H1 (cell line): ENCODE measurements at regions not wholly inside any gene's neighbourhood (a gene's known extent, or its start where the extent isn't known, plus 50 kb on each side); places are given as distances from the start of the nearest gene placed in this dataset.

Source experiments
- CTCF ChIA-PET: fragments of 300-600 bp; sonication (Branson Sonifier 250); formaldehyde crosslinking; loops from one replicate; lab custom pipeline; 2021; ENCODE audit not compliant: partially characterized antibody; lab: Charles Lee
- POLR2A ChIA-PET: fragments of 300-600 bp; sonication (Branson Sonifier 250); formaldehyde crosslinking; loops from one replicate; lab custom pipeline; 2021; ENCODE audit warnings: inconsistent platforms; ENCODE audit not compliant: partially characterized antibody; lab: Charles Lee
- DNase-seq, 2 experiments: peaks; one replicate each; pipeline versions ENCODE4 v3.0.0 to v3.0.0-alpha.2; 2010 to 2022; ENCODE audit warnings: low spot score in 2 of 2, low read depth in 1 of 2, mixed read lengths in 1 of 2
- FAIRE-seq: peaks from 2 replicates; lab custom pipeline; 2011; peaks lifted over from hg19 to GRCh38; lab: Jason Lieb, UNC
- H2AFZ ChIP-seq: 2 replicates; pipeline ENCODE4 v1.8.1; 2012; ENCODE audit warnings: low read length, inconsistent platforms
- H2AK5ac ChIP-seq: 2 replicates; pipeline ENCODE4 v1.6.1; 2013; ENCODE audit warnings: low read depth, low read length
- H2BK120ac ChIP-seq: replicated peaks from 2 replicates; pipeline ENCODE3; 2013; ENCODE audit warnings: low read depth, low read length, inconsistent platforms
- H2BK12ac ChIP-seq: 2 replicates; pipeline ENCODE4 v1.6.1; 2013; ENCODE audit warnings: low read depth, low read length
- H2BK15ac ChIP-seq: 2 replicates; pipeline ENCODE4 v1.6.1; 2013; ENCODE audit warnings: low read length
- H2BK20ac ChIP-seq: 2 replicates; pipeline ENCODE4 v1.6.1; 2013; ENCODE audit warnings: low read length
- H2BK5ac ChIP-seq: 2 replicates; pipeline ENCODE4 v1.6.1; 2013; ENCODE audit warnings: low read depth, low read length
- H3K14ac ChIP-seq: 2 replicates; pipeline ENCODE4 v1.6.1; 2013; ENCODE audit warnings: inconsistent platforms; ENCODE audit not compliant: insufficient read length
- H3K18ac ChIP-seq: 2 replicates; pipeline ENCODE4 v1.6.1; 2013; ENCODE audit warnings: low read length; ENCODE audit errors: extremely low read depth
- H3K23ac ChIP-seq: 2 replicates; pipeline ENCODE4 v1.6.1; 2013; ENCODE audit warnings: inconsistent platforms; ENCODE audit not compliant: insufficient read length
- H3K23me2 ChIP-seq: 2 replicates; pipeline ENCODE4 v1.6.1; 2013; ENCODE audit warnings: low read depth, low read length
- H3K27ac ChIP-seq: 2 replicates; pipeline ENCODE4 v1.6.1; 2011; ENCODE audit warnings: low read depth, low read length, inconsistent platforms
- H3K27me3 ChIP-seq, 4 experiments: replicated peaks in 1 of 4; 1 replicate in 1 of 4; 2 replicates in 3 of 4; pipeline versions ENCODE4 v1.6.1 to v1.8.1; 2011 to 2013; ENCODE audit warnings: low read length in 3 of 4, mild to moderate bottlenecking in 3 of 4, inconsistent platforms in 2 of 4, mixed read lengths in 2 of 4, moderate library complexity in 1 of 4; ENCODE audit not compliant: control insufficient read depth in 3 of 4, insufficient read depth in 3 of 4; ENCODE audit errors: extremely low read depth in 1 of 4
- H3K36me3 ChIP-seq, 4 experiments: 2 replicates each; pipeline versions ENCODE4 v1.6.1 to v1.8.1; 2011 to 2013; ENCODE audit warnings: mild to moderate bottlenecking in 4 of 4, low read length in 3 of 4, moderate library complexity in 2 of 4, control low read depth in 1 of 4, inconsistent platforms in 1 of 4; ENCODE audit not compliant: insufficient read depth in 4 of 4, control insufficient read depth in 2 of 4
- H3K4ac ChIP-seq: replicated peaks from 2 replicates; pipeline ENCODE3; 2013; ENCODE audit warnings: low read length, low read depth, mixed read lengths, inconsistent platforms; ENCODE audit not compliant: insufficient read length
- H3K4me1 ChIP-seq, 4 experiments: replicated peaks in 1 of 4; 1 replicate in 1 of 4; 2 replicates in 3 of 4; pipeline versions ENCODE4 v1.6.1 to v1.8.1; 2011 to 2013; ENCODE audit warnings: low read length in 3 of 4, inconsistent platforms in 2 of 4, mixed read lengths in 1 of 4; ENCODE audit not compliant: insufficient read depth in 4 of 4, control insufficient read depth in 3 of 4
- H3K4me2 ChIP-seq, 2 experiments: 2 replicates each; pipeline versions ENCODE4 v1.6.1 to v1.8.1; 2011 to 2013; ENCODE audit warnings: low read depth in 2 of 2, low read length in 2 of 2, control low read depth in 1 of 2, inconsistent platforms in 1 of 2, mild to moderate bottlenecking in 1 of 2; ENCODE audit not compliant: insufficient read depth in 1 of 2
- H3K4me3 ChIP-seq, 4 experiments: fragments of 200-600, 300-600 bp in 1 of 4; sonication (generic), shearing (Covaris generic), sonication (Bioruptor Twin) in 1 of 4; 2 replicates each; pipeline versions ENCODE4 v1.5.1 to v1.8.1; 2011 to 2016; ENCODE audit warnings: low read length in 4 of 4, low read depth in 3 of 4, control low read depth in 2 of 4, inconsistent platforms in 2 of 4, mild to moderate bottlenecking in 2 of 4, mixed read lengths in 1 of 4, moderate library complexity in 1 of 4; ENCODE audit not compliant: insufficient read depth in 2 of 4; ENCODE audit errors: extremely low read depth in 1 of 4
- H3K56ac ChIP-seq: replicated peaks from 2 replicates; pipeline ENCODE3; 2013; ENCODE audit warnings: low read depth, mild to moderate bottlenecking, mixed read lengths, low read length, inconsistent platforms; ENCODE audit not compliant: insufficient read length
- H3K79me1 ChIP-seq: 2 replicates; pipeline ENCODE4 v1.6.1; 2013; ENCODE audit warnings: low read depth, low read length, control low read depth
- H3K79me2 ChIP-seq, 2 experiments: 2 replicates each; pipeline versions ENCODE4 v1.6.1 to v1.8.1; 2012 to 2013; ENCODE audit warnings: low read length in 2 of 2, mild to moderate bottlenecking in 2 of 2, inconsistent platforms in 1 of 2; ENCODE audit not compliant: insufficient read depth in 2 of 2, control insufficient read depth in 1 of 2
- H3K9ac ChIP-seq, 4 experiments: replicated peaks in 1 of 4; 1 replicate in 1 of 4; 2 replicates in 3 of 4; pipeline versions ENCODE4 v1.6.1 to v1.8.1; 2011 to 2013; ENCODE audit warnings: low read depth in 3 of 4, low read length in 3 of 4, control low read depth in 2 of 4, mild to moderate bottlenecking in 2 of 4, moderate library complexity in 2 of 4, inconsistent platforms in 1 of 4; ENCODE audit errors: extremely low read depth in 1 of 4
- H3K9me3 ChIP-seq, 2 experiments: 2 replicates each; pipeline versions ENCODE4 v1.6.1 to v1.8.1; 2012 to 2013; ENCODE audit warnings: mild to moderate bottlenecking in 2 of 2, moderate library complexity in 2 of 2, control low read depth in 1 of 2, inconsistent platforms in 1 of 2, low read depth in 1 of 2, low read length in 1 of 2, mixed read lengths in 1 of 2; ENCODE audit not compliant: insufficient read depth in 2 of 2
- H4K20me1 ChIP-seq, 2 experiments: replicated peaks in 1 of 2; 2 replicates each; pipeline versions ENCODE3 to v1.8.1; 2011 to 2013; ENCODE audit warnings: inconsistent platforms in 2 of 2, low read length in 2 of 2, mild to moderate bottlenecking in 1 of 2; ENCODE audit not compliant: insufficient read depth in 2 of 2, control insufficient read depth in 1 of 2
- H4K5ac ChIP-seq: 2 replicates; pipeline ENCODE4 v1.6.1; 2013; ENCODE audit warnings: low read length, low read depth, mixed read lengths, inconsistent platforms; ENCODE audit not compliant: insufficient read length
- H4K8ac ChIP-seq: 2 replicates; pipeline ENCODE4 v1.8.0; 2013; ENCODE audit warnings: mild to moderate bottlenecking, moderate library complexity, low read length, inconsistent platforms; ENCODE audit not compliant: insufficient read depth; ENCODE audit errors: extremely low read depth
- H4K91ac ChIP-seq: replicated peaks from 2 replicates; pipeline ENCODE3; 2013; ENCODE audit warnings: low read length, mixed read lengths, inconsistent platforms; ENCODE audit not compliant: insufficient read length
- CBX5 ChIP-seq: fragments of 300-800, 300-1000 bp; sonication (generic); IDR thresholded peaks from 2 replicates; pipeline ENCODE4 v1.7.1; 2016; ENCODE audit warnings: antibody characterized with exemption, low read length, low read depth
- CTBP2 ChIP-seq: IDR thresholded peaks from 2 replicates; pipeline ENCODE4 v1.7.0; 2011; ENCODE audit warnings: borderline replicate concordance, mild to moderate bottlenecking, moderate library complexity, mixed read lengths, low read length; ENCODE audit not compliant: insufficient read depth, insufficient read length
- HDAC2 ChIP-seq, 2 experiments: fragments of 300-600 bp in 1 of 2; sonication (generic) in 1 of 2; IDR thresholded peaks; 2 replicates each; pipeline ENCODE4 v1.6.1; 2011 to 2012; ENCODE audit warnings: low read depth in 2 of 2, low read length in 2 of 2, mild to moderate bottlenecking in 2 of 2, moderate library complexity in 2 of 2, borderline replicate concordance in 1 of 2, inconsistent platforms in 1 of 2
- PHF8 ChIP-seq: fragments of 200-600 bp; sonication (generic); conservative IDR thresholded peaks from 2 replicates; pipeline ENCODE4 v1.7.1; 2012; ENCODE audit warnings: low read depth, mild to moderate bottlenecking, inconsistent platforms, low read length, moderate library complexity
- POLR2A ChIP-seq, 2 experiments: IDR thresholded peaks; 1 replicate in 1 of 2; 2 replicates in 1 of 2; pipeline ENCODE4 v1.6.1; 2011; ENCODE audit warnings: low read depth in 2 of 2, low read length in 2 of 2, mild to moderate bottlenecking in 2 of 2; ENCODE audit errors: control extremely low read depth in 1 of 2
- POLR2AphosphoS5 ChIP-seq: IDR thresholded peaks from 2 replicates; pipeline ENCODE4 v1.6.1; 2011; ENCODE audit warnings: low read depth, low read length
- TAF1 ChIP-seq: IDR thresholded peaks from 2 replicates; pipeline ENCODE4 v1.6.1; 2011; ENCODE audit warnings: mild to moderate bottlenecking, low read depth, low read length
- USF2 ChIP-seq: IDR thresholded peaks from 2 replicates; pipeline ENCODE4 v1.6.1; 2011; ENCODE audit warnings: low read length, improper control_type of control experiment
- WGBS, 2 experiments: shearing (Covaris generic) in 1 of 2; methylation state at CpG; one replicate each; pipeline versions ENCODE4 v1.1.6 to v1.1.7; 2013 to 2015; ENCODE audit warnings: low lambda C conversion rate in 2 of 2, mixed read lengths in 2 of 2, inconsistent platforms in 1 of 2, low coverage in 1 of 2, missing lambda C conversion rate in 1 of 2; ENCODE audit not compliant: insufficient replicate concordance in 2 of 2, insufficient coverage in 1 of 2, insufficient read length in 1 of 2; ENCODE audit errors: extremely low coverage in 1 of 2, missing lambda C conversion rate in 1 of 2; 5-methylcytosine and 5-hydroxymethylcytosine counted together

DNA sequence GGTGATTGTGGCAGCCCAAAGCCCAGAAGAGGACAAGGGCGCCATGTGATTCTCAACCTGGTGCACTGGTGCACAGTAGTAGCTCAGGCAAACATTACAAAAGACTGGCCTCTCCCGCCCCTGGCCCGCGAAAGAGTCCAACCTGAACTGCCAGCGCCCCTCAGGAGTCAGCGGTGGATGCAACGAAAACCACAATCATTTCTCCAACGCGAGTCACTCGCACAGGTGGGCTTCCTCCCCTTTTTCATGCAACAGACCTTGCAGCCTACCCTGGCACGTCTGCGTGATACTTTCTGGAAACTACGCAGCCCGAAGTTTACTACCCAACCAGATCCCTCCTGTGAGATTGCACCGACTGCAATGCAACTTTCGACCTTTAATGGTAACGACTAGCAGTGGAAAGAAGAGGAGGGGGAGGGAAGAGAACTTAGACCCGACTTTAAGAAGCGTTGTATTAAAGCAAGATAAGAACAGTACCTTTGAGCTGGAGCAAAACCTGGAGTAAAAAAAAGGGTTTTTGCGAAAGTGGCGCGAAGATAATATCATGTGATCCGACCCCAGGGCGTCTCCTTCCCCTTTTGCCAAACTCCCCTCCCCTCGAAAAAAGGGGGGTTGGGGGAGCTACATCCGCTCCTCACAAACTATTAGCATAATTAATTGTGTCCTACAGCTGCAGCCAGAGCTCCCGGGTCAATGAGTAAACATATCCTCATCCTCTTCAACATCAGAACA, 63.3 kb upstream of the CCDC160 start:
- H3K36me3 ChIP-seq: peaks cover 5 to 43% (median 19%) of the 10 kb centered on the region in 4 experiments; a peak in 6 of 8 replicates
- peak overlapping the region; percentile 74 for H3K56ac ChIP-seq
- no peaks in the 10 kb centered on the region for H3K79me1 ChIP-seq
- H2BK15ac ChIP-seq: no peak overlapping the region
- H3K4me1 ChIP-seq: peaks cover 0 to 14% (median 7%) of the 10 kb centered on the region in 4 experiments; a peak in 4 of 7 replicates
- H3K27ac ChIP-seq: peak overlapping the region; percentile 98
- H2BK12ac ChIP-seq: peak overlapping the region; percentile 87; the same call in 1 of the 2 replicates
- H3K9ac ChIP-seq: peak overlapping the region; percentile 90 to 99 (median 95)
- no peak overlapping the region for H3K4ac ChIP-seq
- H3K14ac ChIP-seq: peak overlapping the region; percentile 98
- FAIRE-seq (peak; percentile 83), DNase-seq (peak in 1 of 2 experiments; percentile 46)
- peak overlapping the region; percentile 40 to 65 for H3K4me2 ChIP-seq
- no peaks in the 10 kb centered on the region for H3K23me2 ChIP-seq
- H3K23ac ChIP-seq: no peak overlapping the region
- H3K18ac ChIP-seq: peak overlapping the region; percentile 19
- peak overlapping the region; percentile 80 for H4K8ac ChIP-seq
- CTCF ChIA-PET: interaction anchor here (0.8 to 1.2 kb wide), 2 partner anchors 81 to 83 kb away, joined by 3 read pairs; no protein-coding TSS in a partner anchor
- peak overlapping the region; percentile 97 for H4K5ac ChIP-seq
- no peak overlapping the region; the same call in 1 of the 2 replicates for H2AFZ ChIP-seq
- H2AK5ac ChIP-seq: no peak overlapping the region
- 4% methylated on average over 21 of the region's 27 CpGs; no CpG with 5 or more reads in 1 of the 2 experiments for WGBS, 2 experiments
- peak overlapping the region; percentile 25 for H2BK120ac ChIP-seq
- peaks cover 6 to 46% of the 10 kb centered on the region in 2 experiments for H3K79me2 ChIP-seq
- H4K20me1 ChIP-seq: peaks cover 2 to 7% of the 10 kb centered on the region in 2 experiments
- H2BK5ac ChIP-seq: peak overlapping the region; percentile 85
- no peak overlapping the region for H2BK20ac ChIP-seq
- no peaks in the 10 kb centered on the region for H3K9me3 ChIP-seq
- no peaks in the 10 kb centered on the region for H3K27me3 ChIP-seq
- peak overlapping the region; percentile 31 for H4K91ac ChIP-seq
- POLR2A ChIA-PET: interaction anchor here (0.8 to 2.0 kb wide), 6 partner anchors 12 to 148 kb away, joined by 3 to 11 read pairs (median 3); no protein-coding TSS in a partner anchor
- peak overlapping the region; percentile 71 to 100 (median 80) for H3K4me3 ChIP-seq
- TF ChIP-seq HDAC2 (IDR thresholded peaks at IDR 0.05; ENCODE audit: borderline replicate concordance in 1 of 2, low read depth in 2 of 2, low read length in 2 of 2): 0 out of 4 replicates have a peak, but pooled peaks of 1 of the 2 experiments have one; percentile 29
- 0 out of 2 replicates have a peak, but pooled peaks have one; percentile 65 for TF ChIP-seq POLR2AphosphoS5
- peak; percentile 46; the same call in 1 of the 2 replicates for TF ChIP-seq PHF8
- peak; percentile 37 to 62 for TF ChIP-seq POLR2A (IDR thresholded peaks at IDR 0.05; ENCODE audit: control extremely low read depth in 1 of 2, low read depth in 2 of 2, low read length in 2 of 2)
- TF ChIP-seq CTBP2: no peak
- TF ChIP-seq CBX5: no peak
- peak; percentile 7; the same call in 1 of the 2 replicates for TF ChIP-seq USF2
- TF ChIP-seq TAF1: 0 out of 2 replicates have a peak, but pooled peaks have one; percentile 48
